Stimulated activated CD8-positive, alpha-beta memory T cell treated with anti-CD3 and anti-CD28 coated beads, Interleukin-7, amount 100 ng/mL, for 1 hour (primary cell): ENCODE measurements at regions not wholly inside any gene's neighbourhood (a gene's known extent, or its start where the extent isn't known, plus 50 kb on each side); places are given as distances from the start of the nearest gene placed in this dataset.

Experiments used
- DNase-seq, 2 donors: peaks; one replicate each; pipeline ENCODE4 v3.0.0-alpha.2; 2020; ENCODE audit warnings: low read depth in 2 of 2

DNA sequence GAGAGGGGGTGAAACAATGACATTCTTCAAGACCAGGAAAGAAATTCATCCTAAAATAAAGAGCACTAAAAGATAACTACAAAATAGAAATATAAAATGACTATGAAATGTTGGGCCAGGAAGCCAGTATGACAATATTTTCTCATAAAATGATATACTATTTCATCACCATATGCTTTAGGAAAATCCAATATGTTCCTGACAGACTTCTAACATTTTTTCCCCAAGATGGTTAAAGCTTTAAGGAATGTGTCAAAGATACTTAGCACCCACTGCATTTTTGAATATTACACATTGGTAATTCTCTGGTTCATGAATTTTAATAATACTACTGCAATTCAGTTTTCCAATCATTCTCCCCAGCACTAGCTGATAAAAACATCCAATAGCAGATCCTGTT is 87.7 kb upstream of the PLEKHG7 start:
- DNase-seq = no peak

DNA sequence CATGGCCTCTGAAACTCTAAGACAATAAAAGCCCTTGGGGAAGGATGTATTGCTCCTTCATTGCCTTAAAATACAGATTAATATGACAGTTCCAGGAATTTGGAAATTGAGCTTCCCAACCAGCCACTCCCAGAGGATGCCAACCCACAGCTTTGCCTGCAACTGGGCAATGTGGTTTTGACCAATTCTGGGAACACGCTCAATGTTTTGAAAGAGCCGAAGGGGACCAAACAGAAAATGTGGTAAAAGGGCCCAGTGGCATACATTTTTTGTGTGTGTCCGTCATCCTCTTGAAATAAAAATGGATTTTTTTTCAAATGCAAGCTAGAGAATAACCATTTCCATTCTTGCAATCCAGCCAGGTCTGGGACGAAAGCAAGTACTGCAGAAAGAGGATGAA is 88.3 kb upstream of the PLEKHG7 start:
- no peak for DNase-seq

DNA sequence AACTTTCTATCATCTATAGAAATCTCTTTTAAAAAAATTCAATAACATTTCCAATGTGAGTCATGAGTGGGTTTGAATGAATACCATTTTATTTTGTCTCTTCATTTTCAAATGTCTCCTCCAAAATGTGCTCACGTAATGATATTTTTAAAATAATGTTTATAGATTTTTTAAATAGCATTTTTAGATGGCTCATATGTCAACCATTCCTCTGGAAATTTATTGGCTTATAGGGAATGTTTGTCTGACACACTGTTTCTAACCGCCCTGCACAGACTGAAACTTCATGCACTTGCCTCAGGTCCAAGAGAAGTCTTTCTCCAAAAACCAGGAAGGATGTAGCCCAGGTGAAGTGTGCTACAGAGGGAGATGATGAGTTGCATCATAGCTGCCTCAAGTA is 88.8 kb upstream of the PLEKHG7 start:
- DNase-seq = no peak

- no peak for DNase-seq
Measured at GRCh38 chr12:92612611-92613010, 90.2 kb upstream of the PLEKHG7 start.

- DNase-seq = no peak
Measured at GRCh38 chr12:92608151-92609091, 94.4 kb upstream of the PLEKHG7 start.

DNA sequence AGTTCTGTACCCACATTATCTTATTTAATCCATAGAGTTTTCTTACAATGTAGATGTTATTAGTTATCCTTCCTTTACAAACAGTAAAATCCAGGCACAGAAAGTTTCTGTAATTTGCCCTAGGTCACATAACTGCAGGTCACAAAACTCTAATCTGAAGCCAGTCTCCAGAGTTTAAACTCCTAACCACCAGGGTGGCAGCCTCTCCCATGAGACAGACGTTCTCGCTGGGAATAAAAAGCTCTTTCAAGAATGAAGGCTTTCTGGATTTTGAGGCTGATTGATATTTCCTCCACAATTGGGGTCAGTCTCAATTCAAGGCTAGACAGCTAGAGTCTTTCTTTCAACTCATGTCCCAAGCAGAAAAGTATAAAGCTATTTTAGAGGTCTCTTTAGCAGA is 95.8 kb upstream of the PLEKHG7 start:
- DNase-seq = no peak

- DNase-seq = no peak
Measured at GRCh38 chr12:92605621-92606170, 97.1 kb upstream of the PLEKHG7 start.

GRCh38 chr12:92604786-92605185 is 98.0 kb upstream of the PLEKHG7 start:
- no peak for DNase-seq

- no peak for DNase-seq
Measured at GRCh38 chr12:92603741-92604432, 98.9 kb upstream of the PLEKHG7 start.

- DNase-seq = no peak
Measured at GRCh38 chr12:92602930-92603623, 99.7 kb upstream of the PLEKHG7 start.

- DNase-seq = no peak
Measured at GRCh38 chr12:92602476-92602875, 100.3 kb upstream of the PLEKHG7 start.

DNA sequence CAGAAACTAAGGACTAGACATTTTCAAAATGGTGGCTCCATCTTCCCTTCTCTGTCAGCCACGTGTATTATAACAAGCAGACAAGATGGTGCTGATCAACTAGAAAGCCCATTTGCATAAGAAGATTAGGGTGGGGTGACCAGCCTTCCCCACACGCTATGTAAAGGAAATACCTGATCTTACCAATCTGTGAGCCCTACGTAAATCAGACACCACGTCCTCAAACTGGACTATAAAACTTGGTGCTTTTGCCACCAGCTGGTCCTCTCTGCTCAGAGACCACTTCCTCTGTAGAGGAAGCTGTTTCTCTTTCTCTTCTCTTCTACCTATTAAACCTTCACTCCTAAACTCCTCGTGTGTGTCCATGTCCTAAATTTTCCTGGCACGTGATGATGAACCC is 101.1 kb upstream of the PLEKHG7 start:
- no peak for DNase-seq

DNA sequence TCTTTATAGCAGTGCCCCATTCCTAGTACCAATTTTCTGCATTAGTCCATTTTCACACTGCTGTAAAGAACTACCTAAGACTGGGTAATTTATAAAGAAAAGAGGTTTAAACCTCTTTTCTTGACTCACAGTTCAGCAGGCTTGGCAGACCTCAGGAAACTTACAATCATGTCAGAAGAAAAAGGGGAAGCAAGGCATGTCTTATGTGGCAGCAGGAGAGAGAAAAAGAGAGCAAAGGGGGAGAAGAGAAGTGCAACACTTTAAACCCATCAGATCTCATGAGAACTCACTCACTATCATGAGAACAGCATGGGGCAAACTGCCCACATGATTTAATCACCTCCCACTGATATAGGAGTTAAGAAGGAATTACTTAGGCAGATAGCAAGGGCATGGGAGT is 101.6 kb upstream of the PLEKHG7 start:
- no peak for DNase-seq

DNA sequence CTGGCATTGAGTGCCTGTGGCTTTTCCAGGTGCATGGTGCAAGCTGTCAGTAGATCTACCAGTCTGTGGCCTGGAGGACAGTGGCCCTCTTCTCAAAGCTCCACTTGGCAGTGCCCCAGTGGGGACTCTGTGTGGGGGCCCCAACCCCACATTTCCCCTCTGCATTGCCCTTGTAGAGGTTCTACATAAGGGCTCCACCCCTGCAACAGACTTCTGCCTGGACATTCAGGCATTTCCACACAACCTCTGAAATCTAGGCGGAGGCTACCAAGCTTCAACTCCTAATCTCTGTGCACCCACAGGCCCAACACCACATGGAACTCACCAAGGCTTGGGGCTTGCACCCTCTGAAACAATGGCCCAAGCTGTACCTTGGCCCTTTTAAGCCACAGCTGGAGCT is 102.7 kb upstream of the PLEKHG7 start:
- no peak for DNase-seq

DNA sequence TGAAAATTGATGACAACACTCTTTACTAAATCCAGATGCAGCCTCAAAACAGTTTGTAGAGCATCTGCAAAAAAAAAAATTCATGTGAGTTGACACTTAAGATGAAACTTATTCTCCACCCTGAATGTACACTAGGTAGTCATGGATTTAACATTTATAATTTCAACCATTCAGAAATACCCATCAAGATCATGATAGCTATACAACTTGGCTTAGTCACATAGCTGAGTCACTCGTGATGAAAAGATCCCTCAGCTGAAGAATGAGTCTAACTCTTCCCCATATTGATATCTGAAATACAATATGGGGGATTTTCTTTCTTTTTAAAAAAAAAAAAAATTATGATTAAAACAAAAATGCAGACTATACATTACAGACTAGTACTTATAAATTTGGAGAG is 104.8 kb upstream of the PLEKHG7 start:
- no peak for DNase-seq

GRCh38 chr12:92597118-92597517 is 105.7 kb upstream of the PLEKHG7 start:
- DNase-seq = no peak

GRCh38 chr12:92596383-92596782 is 106.4 kb upstream of the PLEKHG7 start:
- DNase-seq = no peak

- DNase-seq = no peak
Measured at GRCh38 chr12:92595663-92596062, 107.1 kb upstream of the PLEKHG7 start.

DNA sequence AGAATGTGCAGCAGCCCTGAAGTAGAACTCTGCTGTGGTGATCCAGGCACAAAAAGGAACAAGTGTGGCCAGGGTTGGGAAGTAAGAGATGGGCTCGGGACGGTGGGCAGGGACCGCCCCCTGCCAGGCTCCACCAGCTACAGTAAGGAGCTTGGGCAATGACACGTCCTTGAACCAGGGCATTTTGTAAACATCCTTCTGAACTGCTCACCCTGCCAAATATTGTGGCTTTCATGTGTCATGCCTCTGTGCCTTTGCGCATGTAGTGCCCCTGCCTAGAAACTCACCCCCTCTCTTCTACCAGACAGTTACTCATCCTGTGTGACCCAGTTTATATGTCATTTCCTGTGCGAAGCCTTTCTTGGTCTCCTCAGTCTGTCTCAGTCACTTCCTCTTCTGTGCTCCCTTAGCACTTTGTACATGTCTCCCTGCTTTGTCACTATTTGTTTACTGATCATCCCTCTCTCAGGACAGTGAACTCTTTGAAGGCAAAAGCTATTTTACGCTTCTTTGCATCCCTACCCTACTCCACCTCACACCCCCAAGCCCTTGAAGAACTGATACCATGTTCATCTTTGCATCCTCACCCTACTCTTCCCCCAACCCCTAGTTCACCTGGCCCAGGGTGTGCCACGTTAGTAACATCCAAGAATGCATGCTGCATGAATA is 108.9 kb upstream of the PLEKHG7 start:
- peak; percentile 49 to 50 for DNase-seq

- no peak for DNase-seq
Measured at GRCh38 chr12:92585115-92585727, 117.6 kb upstream of the PLEKHG7 start.

DNA sequence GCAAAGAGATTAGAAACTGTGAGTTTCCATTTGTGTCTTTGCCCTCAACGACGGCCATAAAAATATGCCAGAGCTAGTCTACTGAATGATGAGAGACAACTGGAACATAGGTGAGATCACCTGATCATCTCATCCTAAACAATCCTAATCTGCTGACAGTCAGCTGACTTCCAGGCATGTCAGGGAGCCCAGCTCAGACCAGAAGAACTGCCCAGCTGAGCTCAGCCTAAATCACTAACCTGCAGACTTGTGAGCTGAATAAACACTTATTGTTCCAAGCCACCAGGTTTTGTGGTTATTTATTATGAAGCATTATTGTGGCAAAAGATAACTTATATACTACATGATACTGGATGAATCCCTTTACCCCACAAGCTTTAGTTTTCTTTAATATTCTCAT is 118.9 kb upstream of the PLEKHG7 start:
- DNase-seq = no peak
